ENCODE measurements at regions not wholly inside any gene's neighbourhood (a gene's known extent, or its start where the extent isn't known, plus 50 kb on each side); places are given as distances from the start of the nearest gene placed in this dataset.

- TF ChIP-seq POLR2AphosphoS5 (IDR thresholded peaks at IDR 0.05) (no peak), CTCF (IDR thresholded peaks at IDR 0.05) (no peak)
Observed at GRCh38 chr11:45052361-45052760, 94.1 kb upstream of the PRDM11 start.
